ENCODE measurements at regions not wholly inside any gene's neighbourhood (a gene's known extent, or its start where the extent isn't known, plus 50 kb on each side); places are given as distances from the start of the nearest gene placed in this dataset.
"Not testable (repeated sequence)": the region's sequence is repeated elsewhere in the genome, so short reads cannot be mapped to it uniquely, and the experiment has no call there.

DNA sequence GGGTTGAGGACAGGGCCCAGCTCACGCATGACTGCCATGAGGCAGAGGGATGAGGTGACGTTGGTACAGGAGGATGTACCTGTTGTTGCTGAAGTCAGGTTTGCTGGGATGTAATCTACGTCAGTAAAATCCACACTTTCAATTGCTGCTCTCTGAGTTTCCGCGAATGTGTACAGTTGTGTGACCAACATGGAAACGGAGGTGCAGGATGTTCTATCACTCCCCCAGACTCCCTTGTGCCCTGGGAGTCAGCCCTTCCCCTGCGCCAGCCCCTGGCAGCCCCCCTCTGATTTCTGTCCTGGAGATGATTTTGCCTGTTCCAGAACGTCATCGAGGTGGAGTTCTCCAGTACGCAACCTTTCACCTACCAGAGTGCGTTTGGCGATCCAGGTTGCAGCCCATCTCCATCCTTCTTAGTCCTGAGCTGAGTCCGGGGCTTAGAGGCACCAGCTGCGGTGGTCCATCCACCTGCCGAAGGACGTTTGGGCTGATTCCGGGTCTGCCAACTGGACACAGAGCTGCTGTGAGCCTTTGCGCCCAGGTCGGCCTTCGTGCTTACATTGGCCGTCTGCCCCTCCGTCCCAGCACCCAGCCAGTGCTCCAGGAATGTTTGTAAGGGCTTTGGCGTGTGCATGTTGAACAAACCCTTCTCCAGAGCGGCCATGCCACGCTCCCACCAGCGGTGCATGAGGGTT, 213.5 kb upstream of the ZNF469 start:
- DNase-seq (ENCODE audit: low read depth in 1 of 2, low spot score in 1 of 2); in situ Hi-C loops (cut with HindIII; ENCODE audit: low pct_unique_long_range_greater_than_20kb, low sequenced_read_pairs): not testable (repeated sequence)

DNA sequence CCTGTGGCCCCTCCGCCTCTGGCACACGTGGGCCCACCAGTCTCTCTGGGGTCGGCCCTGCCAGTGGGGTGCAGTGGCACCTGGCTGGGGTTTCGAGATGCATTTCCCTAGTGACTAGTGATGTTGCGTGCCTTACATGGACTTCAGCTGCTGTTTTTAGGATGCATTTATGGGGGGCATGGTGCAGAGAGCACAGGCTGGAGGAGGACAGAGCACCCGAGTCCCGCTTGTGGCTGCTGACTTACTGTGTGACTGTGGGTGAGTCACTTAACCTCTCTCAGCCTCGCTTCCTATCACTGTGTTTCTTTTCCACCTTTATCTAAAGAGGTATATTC, 213.0 kb upstream of the ZNF469 start:
- DNase-seq (ENCODE audit: low read depth in 1 of 2, low spot score in 1 of 2); in situ Hi-C loops (cut with HindIII; ENCODE audit: low pct_unique_long_range_greater_than_20kb, low sequenced_read_pairs): not testable (repeated sequence)

DNA sequence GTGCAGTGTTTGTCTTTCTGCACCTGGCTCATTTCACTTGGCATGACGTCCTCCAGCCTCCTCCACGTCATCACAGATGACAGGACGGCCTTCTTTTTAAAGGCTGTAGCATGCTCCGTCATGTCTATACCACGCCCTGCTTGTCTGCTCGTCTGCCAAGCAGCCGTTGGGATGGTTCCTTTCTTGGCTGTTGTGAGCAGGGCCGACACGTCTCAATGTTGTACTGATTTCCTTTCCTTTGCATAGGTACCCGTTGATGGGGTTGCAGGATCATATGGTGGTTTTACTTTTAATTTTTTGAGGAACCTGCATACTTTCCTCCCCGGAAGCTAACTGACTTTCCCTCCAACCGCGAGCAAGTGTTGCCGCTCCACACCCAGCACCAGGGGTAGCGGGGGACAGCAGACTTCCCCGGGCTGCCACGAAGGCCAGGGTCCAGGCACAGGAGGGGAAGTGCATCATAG, 212.2 kb upstream of the ZNF469 start:
- no peak for DNase-seq (ENCODE audit: low read depth in 1 of 2, low spot score in 1 of 2)
- in situ Hi-C loops (cut with HindIII; ENCODE audit: low pct_unique_long_range_greater_than_20kb, low sequenced_read_pairs), result no loop called here
- no peak for TF ChIP-seq JUND (IDR thresholded peaks at IDR 0.05; ENCODE audit: low read depth)

DNA sequence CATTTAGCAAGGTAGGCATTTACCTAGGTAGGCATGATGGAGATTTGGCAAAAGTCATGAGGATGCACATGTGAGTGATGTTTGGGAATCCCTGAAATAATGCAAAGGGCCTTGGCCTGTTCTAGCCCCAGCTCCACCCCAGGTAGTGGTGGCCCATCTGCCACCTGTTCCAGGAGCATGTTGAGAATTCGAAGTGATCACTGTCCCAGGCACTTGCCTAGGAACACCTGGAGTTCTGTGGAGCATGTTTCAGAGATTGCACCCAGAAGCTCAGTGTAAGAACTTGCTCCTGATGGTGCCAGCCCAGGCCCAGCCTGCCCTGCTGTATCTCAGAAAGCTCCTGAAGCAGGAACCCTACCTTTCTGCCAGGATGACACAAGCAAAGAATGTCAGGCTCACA, 211.6 kb upstream of the ZNF469 start:
- in situ Hi-C loops (cut with HindIII; ENCODE audit: low pct_unique_long_range_greater_than_20kb, low sequenced_read_pairs); DNase-seq (ENCODE audit: low read depth in 1 of 2, low spot score in 1 of 2): not testable (repeated sequence)

DNA sequence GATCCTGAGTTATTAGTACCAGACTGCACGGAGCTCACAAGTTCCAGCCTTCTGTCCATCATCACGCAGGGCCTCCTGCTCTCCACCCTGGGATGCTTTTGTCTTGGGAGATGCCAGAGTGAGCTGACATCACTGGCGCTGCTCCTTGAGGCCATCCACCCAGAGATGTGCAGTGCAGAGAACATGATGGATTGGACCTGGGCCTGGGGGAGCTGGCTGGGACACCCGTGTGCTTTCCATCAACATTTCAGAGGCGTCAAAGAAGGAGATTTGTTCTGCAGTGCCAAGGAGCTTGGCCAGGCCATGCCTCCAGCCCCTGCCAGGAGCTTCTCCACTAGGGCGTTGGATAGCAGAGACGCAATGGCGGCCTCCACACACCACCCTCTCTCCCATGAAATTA, 206.6 kb upstream of the ZNF469 start:
- DNase-seq (ENCODE audit: low read depth in 1 of 2, low spot score in 1 of 2); in situ Hi-C loops (cut with HindIII; ENCODE audit: low pct_unique_long_range_greater_than_20kb, low sequenced_read_pairs): not testable (repeated sequence)

DNA sequence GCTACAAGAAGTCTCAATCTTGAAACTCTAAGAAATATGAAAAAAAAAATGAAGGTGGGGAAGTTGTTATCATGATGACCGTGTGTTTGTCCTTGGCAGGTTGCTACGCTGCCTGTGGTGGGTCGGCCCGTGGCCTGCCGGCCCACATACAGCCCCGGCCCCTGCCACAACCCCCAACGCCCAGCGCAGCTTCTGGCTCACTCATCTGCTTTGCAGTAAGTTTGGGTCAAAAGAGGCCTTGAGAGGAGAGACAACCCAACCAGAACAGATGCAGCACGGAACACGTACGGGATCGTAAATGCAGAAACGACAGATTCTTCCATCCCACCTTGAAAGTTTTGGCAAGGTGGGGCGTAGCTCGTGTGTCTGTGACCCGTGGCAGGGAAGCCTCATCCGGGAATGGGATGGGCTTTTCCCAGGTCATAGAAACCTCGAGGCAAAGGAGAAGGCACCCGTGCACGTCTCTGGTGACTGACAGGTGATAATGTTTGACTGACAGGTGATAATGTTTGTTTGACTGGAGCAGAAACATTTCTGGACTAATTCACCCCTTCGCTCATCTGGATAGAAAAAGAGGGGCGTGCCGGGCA, 206.1 kb upstream of the ZNF469 start:
- DNase-seq (ENCODE audit: low read depth in 1 of 2, low spot score in 1 of 2); in situ Hi-C loops (cut with HindIII; ENCODE audit: low pct_unique_long_range_greater_than_20kb, low sequenced_read_pairs): not testable (repeated sequence)

DNA sequence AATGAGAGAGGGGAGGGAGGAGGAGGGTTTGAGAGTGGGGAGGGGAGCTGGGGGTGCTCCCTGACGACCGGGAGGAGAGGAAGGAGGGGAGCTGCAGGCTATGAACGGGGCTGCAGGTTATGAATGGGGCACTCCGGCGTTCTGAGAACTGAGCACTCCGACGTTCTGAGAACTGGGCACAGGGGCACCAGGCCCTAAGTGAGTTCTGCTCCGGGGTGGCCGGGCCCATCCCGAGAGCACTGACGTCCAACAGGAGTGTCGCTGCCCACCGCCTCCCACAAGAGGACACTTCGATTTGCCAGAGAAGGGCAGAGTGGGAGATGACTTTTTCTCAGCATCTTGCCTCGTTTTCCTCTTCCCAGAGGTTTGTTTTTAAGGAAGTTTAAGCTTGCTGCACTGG, 204.5 kb upstream of the ZNF469 start:
- DNase-seq (ENCODE audit: low read depth in 1 of 2, low spot score in 1 of 2); in situ Hi-C loops (cut with HindIII; ENCODE audit: low pct_unique_long_range_greater_than_20kb, low sequenced_read_pairs): not testable (repeated sequence)

DNA sequence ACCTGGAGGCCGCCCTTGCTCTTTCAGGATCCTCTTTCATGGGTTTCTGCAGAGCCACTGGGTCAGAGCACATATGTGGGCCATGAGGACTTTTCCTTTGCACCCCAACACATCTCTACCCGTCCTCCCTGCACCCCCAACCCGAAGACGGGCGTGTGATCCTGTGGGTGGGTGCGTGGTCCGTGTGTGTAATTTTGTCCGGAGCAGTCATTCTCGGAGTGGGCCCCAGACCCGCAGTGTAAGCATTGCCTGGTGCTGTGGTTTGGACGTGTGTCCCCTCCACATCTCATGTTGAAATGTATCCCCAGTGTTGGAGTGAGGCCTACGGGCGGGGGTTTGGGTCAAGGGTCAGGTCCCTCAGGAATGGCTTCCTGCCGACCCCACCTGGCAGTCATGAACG, 203.9 kb upstream of the ZNF469 start:
- in situ Hi-C loops (cut with HindIII; ENCODE audit: low pct_unique_long_range_greater_than_20kb, low sequenced_read_pairs); DNase-seq (ENCODE audit: low read depth in 1 of 2, low spot score in 1 of 2): not testable (repeated sequence)

DNA sequence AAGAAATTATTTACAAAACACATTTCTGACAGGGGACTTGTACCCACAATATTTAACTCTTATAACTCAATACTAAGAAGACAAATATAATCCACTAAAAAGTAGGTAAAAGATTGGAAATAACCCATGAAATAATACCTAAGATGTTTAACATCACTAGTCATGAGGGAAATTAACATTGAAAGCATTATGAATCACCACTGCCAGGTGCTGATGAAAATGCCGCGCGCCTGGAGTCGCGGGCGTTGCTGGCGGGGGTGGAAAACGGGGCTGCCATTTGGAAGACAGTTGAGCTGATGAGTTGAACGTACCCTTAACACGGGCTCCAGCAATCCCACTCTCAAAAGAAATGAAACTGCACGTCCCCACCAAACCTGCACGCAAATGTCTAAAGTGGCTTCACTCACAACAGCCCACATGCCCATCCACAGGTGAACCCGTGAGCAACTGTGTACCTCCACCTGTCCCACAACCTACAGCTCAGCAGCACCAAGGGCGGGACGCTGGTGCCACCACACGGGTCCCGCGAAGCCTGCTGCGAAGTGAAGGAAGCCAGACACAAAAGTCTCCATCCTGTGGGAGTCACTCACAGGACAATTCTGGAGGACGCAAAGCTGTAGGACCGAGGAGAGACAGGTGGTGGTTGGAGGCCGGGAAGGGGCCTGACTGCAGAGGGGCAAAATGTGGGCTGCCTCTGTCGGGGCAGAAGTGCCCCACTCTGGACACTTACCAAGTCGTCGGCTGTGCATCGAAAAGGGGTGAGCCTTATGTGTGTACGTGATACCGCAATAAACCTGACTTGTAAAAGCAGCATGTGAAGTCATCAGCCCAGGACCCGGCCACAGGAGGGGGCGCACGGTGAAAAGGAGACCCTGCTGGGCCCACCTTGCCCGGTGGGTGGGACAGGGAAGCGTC, 199.5 kb upstream of the ZNF469 start:
- DNase-seq (ENCODE audit: low read depth in 1 of 2, low spot score in 1 of 2), result peak in 1 of 2 experiments; percentile 49
- in situ Hi-C loops (cut with HindIII; ENCODE audit: low pct_unique_long_range_greater_than_20kb, low sequenced_read_pairs), result not testable (repeated sequence)

DNA sequence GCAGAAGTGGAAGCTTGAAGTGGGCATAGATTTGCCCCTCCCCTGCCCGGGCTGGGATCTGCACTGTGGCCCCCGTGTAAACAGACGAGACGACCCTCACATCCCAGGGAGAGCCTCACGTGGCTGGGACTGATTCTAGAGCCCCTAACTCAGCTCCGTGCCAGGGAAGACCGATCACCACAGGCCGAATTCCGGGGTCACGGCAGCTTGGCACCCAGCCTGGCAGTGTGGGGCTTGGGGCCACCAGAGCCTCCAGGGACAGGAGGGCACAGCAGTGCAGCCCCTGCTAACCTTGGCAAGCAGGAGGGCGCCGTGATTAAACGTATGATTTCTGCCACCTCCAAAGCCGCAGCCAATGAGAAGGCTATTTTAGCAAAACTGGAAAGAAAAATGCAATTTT, 198.7 kb upstream of the ZNF469 start:
- DNase-seq (ENCODE audit: low read depth in 1 of 2, low spot score in 1 of 2); in situ Hi-C loops (cut with HindIII; ENCODE audit: low pct_unique_long_range_greater_than_20kb, low sequenced_read_pairs): not testable (repeated sequence)

DNA sequence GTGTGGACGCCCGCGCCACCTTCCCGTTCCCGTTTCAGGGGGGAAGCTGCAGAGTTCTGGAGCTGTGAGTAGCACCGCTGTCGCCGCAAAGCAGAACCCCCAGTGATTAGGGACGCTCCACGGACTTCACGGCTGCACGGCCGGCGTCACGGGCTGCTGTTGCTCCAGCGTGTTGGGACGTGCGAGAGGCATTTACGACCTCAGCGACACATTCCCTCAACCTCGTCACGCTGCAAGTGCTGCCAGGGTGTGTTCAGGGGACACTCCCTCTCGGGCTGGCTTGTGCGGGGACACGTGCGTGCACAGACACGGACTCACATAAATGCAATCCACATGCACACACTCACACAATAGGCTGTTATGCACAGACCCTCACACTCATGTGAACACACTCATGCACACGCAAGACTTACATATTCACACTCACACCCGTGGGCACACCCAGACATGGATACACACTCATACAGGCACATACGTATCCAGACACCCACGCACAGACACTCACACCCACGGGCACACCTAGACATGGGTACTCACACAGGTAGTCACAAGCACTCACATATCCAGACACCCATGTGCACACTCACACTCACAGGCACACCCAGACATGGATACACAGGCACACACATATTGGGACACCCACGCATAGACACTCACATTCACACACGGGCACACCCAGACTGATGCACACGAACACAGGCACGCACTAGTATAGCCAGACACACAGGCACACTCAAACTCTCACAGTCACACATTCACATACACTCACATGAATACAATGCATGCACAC, 198.0 kb upstream of the ZNF469 start:
- in situ Hi-C loops (cut with HindIII; ENCODE audit: low pct_unique_long_range_greater_than_20kb, low sequenced_read_pairs); DNase-seq (ENCODE audit: low read depth in 1 of 2, low spot score in 1 of 2): not testable (repeated sequence)

DNA sequence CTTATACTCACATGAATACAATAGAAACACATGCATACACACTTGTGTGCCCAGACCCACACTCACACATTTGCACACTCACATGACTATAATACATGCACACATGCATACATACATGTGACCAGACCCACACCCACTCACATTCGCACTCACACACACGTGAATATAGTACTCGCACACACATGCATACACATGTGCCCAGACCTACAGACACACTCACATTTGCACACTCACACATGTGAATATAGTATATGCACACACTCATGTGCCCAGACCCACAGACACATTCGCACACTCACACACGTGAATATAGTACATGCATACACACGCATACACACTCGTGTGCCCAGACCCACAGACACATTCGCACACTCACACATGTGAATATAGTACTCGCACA, 197.4 kb upstream of the ZNF469 start:
- in situ Hi-C loops (cut with HindIII; ENCODE audit: low pct_unique_long_range_greater_than_20kb, low sequenced_read_pairs), result not testable (repeated sequence)

DNA sequence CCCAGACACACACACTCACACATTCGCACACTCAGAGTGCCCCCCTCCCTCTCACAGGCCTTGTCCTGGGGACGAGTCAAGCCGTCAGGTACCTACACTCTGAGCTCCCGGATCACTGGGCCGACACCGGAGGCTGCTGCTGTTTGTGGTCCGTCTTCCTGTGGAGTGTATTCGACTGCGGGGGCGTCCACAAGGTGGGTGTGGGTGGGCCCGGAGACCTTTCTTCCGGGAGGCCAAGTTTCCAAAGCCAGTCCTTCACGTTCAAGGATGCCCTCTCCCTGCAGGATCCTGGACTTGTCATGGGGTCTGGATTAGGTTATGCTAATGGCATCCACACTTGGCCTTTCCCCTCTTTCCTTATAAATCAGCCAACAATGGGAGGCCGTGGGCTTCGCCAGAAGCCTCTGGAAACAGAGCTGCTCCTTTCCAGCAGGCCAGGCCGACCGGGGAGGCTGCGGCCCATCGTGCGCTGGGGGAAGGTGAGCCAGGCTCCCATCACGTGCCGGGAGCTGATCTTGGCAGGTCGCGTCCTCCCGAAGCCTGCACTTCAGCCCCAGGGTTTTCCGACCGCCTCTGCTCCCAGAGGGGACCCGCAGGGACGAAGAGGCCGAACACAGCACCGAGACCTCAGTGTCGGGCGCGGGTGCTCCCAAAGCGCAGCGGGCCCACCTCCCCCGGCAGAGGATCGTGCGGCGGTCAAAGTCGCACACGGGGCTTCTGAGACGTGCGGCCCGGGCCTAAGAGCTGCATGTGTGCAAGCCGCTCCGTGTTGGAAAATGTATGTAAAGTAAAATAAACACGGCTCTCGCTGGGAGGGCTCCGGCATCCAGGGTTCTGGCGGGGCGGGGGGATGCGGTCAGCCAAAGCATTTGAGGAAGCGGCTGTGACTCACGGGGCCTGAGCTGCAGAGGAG, 196.5 kb upstream of the ZNF469 start:
- DNase-seq (ENCODE audit: low read depth in 1 of 2, low spot score in 1 of 2); in situ Hi-C loops (cut with HindIII; ENCODE audit: low pct_unique_long_range_greater_than_20kb, low sequenced_read_pairs): not testable (repeated sequence)

More for the DNA sequence above, 197.4 kb upstream of the ZNF469 start:
- DNase-seq (ENCODE audit: low read depth in 1 of 2, low spot score in 1 of 2), result not testable (repeated sequence)

DNA sequence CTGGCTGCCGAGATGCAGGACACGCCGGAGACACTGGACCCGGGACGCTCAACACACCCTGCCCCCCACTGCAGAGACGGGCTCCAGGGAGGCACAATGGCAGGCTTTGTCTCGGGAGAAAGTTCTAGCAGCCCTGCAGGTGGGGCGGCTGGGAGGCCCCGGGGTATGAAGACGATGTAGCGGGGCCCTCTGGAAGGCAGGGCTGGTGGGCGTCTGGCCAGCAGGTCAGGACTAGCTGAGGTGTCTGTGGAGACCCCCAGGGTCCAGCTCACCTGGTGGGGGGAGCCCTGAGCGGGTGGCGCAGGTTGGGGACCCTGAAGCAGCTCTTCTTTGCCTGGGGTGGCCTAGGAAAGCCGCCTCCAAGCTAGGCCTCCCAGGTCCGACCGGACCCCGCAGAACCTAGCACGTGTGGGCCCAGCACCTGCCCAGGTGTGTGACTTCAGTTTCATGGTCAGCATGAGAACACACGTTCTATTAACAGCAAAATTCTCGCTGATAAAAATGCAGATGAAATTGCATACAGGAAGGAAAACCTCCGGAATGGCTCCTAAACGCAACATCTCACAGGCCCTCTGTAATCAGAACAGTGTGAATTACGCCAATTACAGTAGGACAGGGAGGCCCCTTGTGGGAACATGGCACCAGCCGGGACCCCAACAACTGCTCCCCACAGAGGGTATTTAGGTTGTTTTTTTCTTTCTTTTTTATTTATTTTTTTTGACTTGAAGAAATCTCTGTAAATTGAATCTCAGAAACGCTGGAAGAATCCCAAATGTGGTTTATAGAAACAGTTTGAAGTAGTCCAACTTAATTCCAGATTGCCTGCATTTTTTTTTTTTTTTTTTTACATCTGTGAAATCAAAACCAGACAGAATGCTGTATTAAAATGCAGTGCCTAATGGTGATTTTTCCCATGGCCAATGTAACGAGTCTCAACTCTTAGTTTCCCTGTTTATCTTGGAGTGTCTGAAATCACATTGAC, 195.6 kb upstream of the ZNF469 start:
- DNase-seq (ENCODE audit: low read depth in 1 of 2, low spot score in 1 of 2); in situ Hi-C loops (cut with HindIII; ENCODE audit: low pct_unique_long_range_greater_than_20kb, low sequenced_read_pairs): not testable (repeated sequence)

DNA sequence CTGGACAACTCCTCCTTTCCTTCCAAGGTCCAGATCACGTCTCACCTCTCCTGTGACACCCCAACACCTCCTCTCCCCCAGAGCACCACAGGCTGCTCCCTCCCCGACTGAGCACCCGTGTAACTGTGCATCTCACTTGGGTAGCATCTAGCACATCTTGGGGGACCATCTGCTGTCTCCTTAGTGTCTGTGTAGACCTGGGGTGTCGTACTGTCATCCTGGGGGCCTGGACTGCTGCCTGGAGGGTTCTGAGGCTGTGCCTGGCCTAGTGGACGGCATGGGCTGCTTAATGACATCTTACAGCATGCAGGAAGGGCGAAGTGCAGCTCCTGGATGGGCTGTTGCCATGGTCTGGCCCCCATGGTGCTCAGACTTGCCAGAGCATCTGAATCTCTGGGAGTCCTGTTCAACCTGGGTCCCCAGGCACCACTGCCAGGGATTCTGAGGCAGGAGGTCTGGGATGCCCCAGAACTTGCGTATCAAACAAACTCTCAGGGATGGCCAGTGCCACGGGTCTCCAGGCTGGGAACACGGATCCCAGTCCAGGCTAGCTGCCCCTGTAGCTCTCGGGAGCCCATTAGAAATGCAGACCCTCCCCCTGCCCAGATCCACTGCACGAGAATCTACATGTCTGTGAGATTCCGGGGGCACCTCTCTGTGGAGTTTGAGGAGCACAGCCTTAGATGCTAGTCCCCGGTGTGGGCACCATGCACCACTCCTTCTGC, 194.4 kb upstream of the ZNF469 start:
- DNase-seq (ENCODE audit: low read depth in 1 of 2, low spot score in 1 of 2); in situ Hi-C loops (cut with HindIII; ENCODE audit: low pct_unique_long_range_greater_than_20kb, low sequenced_read_pairs): not testable (repeated sequence)
